GM12865 (cell line): ENCODE measurements at regions not wholly inside any gene's neighbourhood (a gene's known extent, or its start where the extent isn't known, plus 50 kb on each side); places are given as distances from the start of the nearest gene placed in this dataset.

ENCODE experiments used
- DNase-seq: peaks from one replicate; pipeline ENCODE4 v3.0.0; 2010; ENCODE audit warnings: low read depth
- H3K4me3 ChIP-seq: 2 replicates; pipeline ENCODE4 v1.5.1; 2011; ENCODE audit warnings: mild to moderate bottlenecking, low read depth, low read length, control low read depth
- CTCF ChIP-seq: IDR thresholded peaks from 2 replicates; pipeline ENCODE4 v1.5.1; 2011; ENCODE audit warnings: low read length, control low read depth, low read depth, inconsistent platforms; ENCODE audit not compliant: insufficient read depth; ENCODE audit errors: missing control alignments

DNA sequence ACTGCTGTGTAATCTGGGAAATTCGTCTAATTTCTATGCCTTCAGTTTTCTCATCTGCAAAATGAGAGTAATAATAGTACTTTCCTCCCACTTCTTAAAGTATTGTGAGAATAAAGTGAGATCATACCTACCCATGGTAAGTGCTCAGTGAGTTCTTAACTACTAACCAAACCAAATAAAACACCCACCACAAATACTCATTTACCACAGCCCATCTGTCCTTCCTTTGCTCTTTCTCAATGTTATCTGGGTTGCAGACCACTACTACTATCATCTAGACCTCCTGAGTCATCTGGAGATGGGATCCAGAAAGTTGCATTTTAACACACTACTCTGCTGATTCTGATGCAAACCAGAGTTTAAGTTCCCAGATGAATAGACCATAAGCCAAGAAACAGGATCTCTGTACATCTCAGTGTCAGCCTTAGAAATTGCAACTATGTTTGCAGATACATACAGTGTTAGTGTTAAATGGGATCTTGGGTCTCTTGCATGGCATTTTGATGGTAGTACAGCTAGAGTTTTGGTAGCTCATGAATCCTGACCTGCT lies 105.4 kb upstream of the ATP10B start:
- DNase-seq: peak; percentile 23
- no peak for TF ChIP-seq CTCF
- no peak overlapping the region for H3K4me3 ChIP-seq

DNA sequence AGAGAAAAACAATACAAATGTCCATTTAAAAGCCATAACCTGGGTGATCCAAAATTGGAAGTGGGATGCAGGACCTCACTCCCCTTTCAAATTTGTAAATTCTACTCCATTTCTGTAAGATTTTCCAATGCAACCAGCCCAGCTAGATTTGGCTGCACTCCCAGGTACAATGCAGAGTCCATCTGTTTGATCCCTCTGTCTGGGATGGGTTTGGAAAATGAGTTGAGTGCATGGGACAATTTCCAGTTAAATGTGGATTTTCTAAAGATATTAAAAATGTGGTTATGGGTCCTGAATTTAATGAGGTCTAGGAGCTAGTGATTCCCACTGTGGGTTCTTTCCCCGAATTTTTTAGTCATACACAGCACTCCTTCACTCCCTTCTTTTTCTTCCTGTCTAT lies 104.0 kb upstream of the ATP10B start:
- no peak for DNase-seq
- H3K4me3 ChIP-seq: no peak overlapping the region
- no peak for TF ChIP-seq CTCF

DNA sequence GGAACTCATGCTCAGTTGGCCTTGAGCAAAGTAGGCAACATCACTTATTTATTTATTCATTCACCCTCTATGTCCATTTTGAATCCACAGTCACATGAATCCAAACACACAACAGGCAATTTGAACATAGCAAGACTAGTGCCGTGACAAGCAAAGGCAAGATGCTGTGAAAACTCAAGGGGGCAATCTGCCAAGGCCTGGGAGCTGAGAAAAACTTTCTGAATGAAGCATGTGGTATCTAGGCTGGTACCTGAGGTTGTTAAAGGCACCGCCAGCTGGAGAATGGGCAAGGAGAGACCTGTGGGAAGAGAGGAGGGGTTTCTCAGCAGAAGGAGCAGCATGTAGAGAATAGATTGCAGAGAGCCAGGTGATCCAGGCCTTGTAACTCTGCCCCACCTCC lies 98.3 kb upstream of the ATP10B start:
- no peak overlapping the region for H3K4me3 ChIP-seq
- DNase-seq: no peak
- no peak for TF ChIP-seq CTCF

- H3K4me3 ChIP-seq: no peak overlapping the region
- DNase-seq: no peak
- TF ChIP-seq CTCF: no peak
Observed at GRCh38 chr5:160940725-160941124, 88.7 kb upstream of the ATP10B start.

- no peak for TF ChIP-seq CTCF
- no peak overlapping the region for H3K4me3 ChIP-seq
- DNase-seq: no peak
Observed at GRCh38 chr5:160938532-160938931, 86.5 kb upstream of the ATP10B start.

- H3K4me3 ChIP-seq: no peak overlapping the region
- no peak for DNase-seq
- TF ChIP-seq CTCF: no peak
Observed at GRCh38 chr5:160937570-160937969, 85.6 kb upstream of the ATP10B start.

- H3K4me3 ChIP-seq: no peak overlapping the region
- no peak for TF ChIP-seq CTCF
- no peak for DNase-seq
Observed at GRCh38 chr5:160935776-160936175, 83.8 kb upstream of the ATP10B start.
